ENCODE measurements at regions not wholly inside any gene's neighbourhood (a gene's known extent, or its start where the extent isn't known, plus 50 kb on each side); places are given as distances from the start of the nearest gene placed in this dataset.

DNA sequence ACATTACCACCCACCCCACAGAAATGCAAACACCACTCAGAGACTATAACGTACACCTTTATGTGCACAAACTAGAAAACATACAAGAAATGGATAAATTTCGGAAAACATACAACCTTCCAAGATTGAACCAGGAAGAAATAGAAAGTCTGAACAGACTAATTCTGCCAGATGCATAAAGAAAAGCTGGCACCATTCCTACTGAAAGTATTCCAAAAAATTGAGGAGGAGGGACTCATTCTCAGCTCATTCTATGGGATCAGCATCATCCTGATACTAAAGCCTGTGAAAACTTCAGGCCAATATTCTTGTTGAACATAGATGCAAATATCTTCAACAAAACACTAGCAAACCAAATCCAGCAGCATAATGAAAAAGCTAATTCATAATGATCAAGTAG is 115.1 kb upstream of the CD180 start:
- no peaks in the 10 kb centered on the region for H3K79me2 ChIP-seq (ENCODE audit: insufficient read depth, low read length)
- no peak for ATAC-seq

More for the DNA sequence above, 115.1 kb upstream of the CD180 start:
- TF ChIP-seq, protein P1, sequence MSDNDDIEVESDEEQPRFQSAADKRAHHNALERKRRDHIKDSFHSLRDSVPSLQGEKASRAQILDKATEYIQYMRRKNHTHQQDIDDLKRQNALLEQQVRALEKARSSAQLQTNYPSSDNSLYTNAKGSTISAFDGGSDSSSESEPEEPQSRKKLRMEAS (IDR thresholded peaks at IDR 0.05): no peak
- TF ChIP-seq ZNF274 (IDR thresholded peaks at IDR 0.05; ENCODE audit: low read depth, low read length): no peak
- no peak for TF ChIP-seq REST (IDR thresholded peaks at IDR 0.05; ENCODE audit: low read depth)
- no peak for TF ChIP-seq ATF3 (IDR thresholded peaks at IDR 0.05)
- no peak for TF ChIP-seq EGR1 (IDR thresholded peaks at IDR 0.05; ENCODE audit: low read depth)
- no peak for TF ChIP-seq POLR2AphosphoS5 (IDR thresholded peaks at IDR 0.05; ENCODE audit: low read depth, low read length)
- no peak for TF ChIP-seq SRF (IDR thresholded peaks at IDR 0.05; ENCODE audit: low read depth)
- no peak for TF ChIP-seq SP1 (IDR thresholded peaks at IDR 0.05; ENCODE audit: low read depth)
- BruUV-seq (replicated peaks): no TSS peak
- no peak for DNase-seq (ENCODE audit: low read depth, low spot score)
- no peak overlapping the region for H3K27ac ChIP-seq (ENCODE audit: low read depth, low read length)
- ChIA-PET POLR2A (no interaction called here), RAD21 (ENCODE audit: low non-redundant PET in 1 of 2, low total read pairs in 2 of 2, uncharacterized antibody in 2 of 2, unreplicated experiment in 2 of 2) (no interaction called here), CTCF (no interaction called here)
- H3K9me2 ChIP-seq (ENCODE audit: insufficient read depth): no peaks in the 10 kb centered on the region
- no peak overlapping the region for H3K9ac ChIP-seq (ENCODE audit: low read length)
- no peaks in the 10 kb centered on the region for H4K20me1 ChIP-seq (ENCODE audit: insufficient read depth)
- 0 out of 4 replicates have a peak, but pooled peaks cover 0 to 4% of the 10 kb centered on the region in 2 experiments for H3K4me1 ChIP-seq (ENCODE audit: control insufficient read depth in 1 of 2, insufficient read depth in 2 of 2, low read length in 2 of 2)
- H3K36me3 ChIP-seq (ENCODE audit: control insufficient read depth in 1 of 2, insufficient read depth in 2 of 2, low read length in 2 of 2): no peaks in the 10 kb centered on the region
- H3K27me3 ChIP-seq (ENCODE audit: insufficient read depth, low read length): no peaks in the 10 kb centered on the region
- H3K4me3 ChIP-seq (replicated peaks in 1 of 2; ENCODE audit: low read depth in 1 of 2, low read length in 2 of 2): no peak overlapping the region
- intact Hi-C loops (cut with micrococcal nuclease): no loop called here
- H3K9me3 ChIP-seq (ENCODE audit: control insufficient read depth in 1 of 2, insufficient read depth in 1 of 2, low read depth in 1 of 2, low read length in 2 of 2): no peaks in the 10 kb centered on the region
- no peak overlapping the region for H2AFZ ChIP-seq (ENCODE audit: low read depth, low read length, poor library complexity, severe bottlenecking)
- H3K4me2 ChIP-seq (ENCODE audit: low read length): no peak overlapping the region
